Gastrocnemius medialis (tissue), 4 donors: ENCODE measurements at regions not wholly inside any gene's neighbourhood (a gene's known extent, or its start where the extent isn't known, plus 50 kb on each side); places are given as distances from the start of the nearest gene placed in this dataset.

Source experiments
- CTCF ChIP-seq, 5 experiments: fragments of 450-650 bp in 3 of 5; fragments of 200-600 bp in 2 of 5; sonication (generic) in 2 of 5; IDR thresholded peaks in 4 of 5; conservative IDR thresholded peaks in 1 of 5; 1 replicate in 4 of 5; 2 replicates in 1 of 5; pipeline ENCODE4 v1.5.1; 2016 to 2019; ENCODE audit warnings: antibody characterized with exemption in 5 of 5, mild to moderate bottlenecking in 3 of 5, moderate library complexity in 3 of 5
- POLR2A ChIP-seq, 2 donors: fragments of 450-650 bp; IDR thresholded peaks; one replicate each; pipeline ENCODE4 v1.6.1; 2017; ENCODE audit warnings: antibody characterized with exemption in 2 of 2, mild to moderate bottlenecking in 2 of 2, moderate library complexity in 2 of 2

GRCh38 chr5:5687113-5687512 is 264.6 kb downstream of the ICE1 start:
- TF ChIP-seq CTCF (IDR thresholded peaks at IDR 0.05 in 4 of 5, conservative IDR thresholded peaks at IDR 0.05 in 1 of 5) (no peak), POLR2A (IDR thresholded peaks at IDR 0.05) (no peak)
